ENCODE measurements at regions not wholly inside any gene's neighbourhood (a gene's known extent, or its start where the extent isn't known, plus 50 kb on each side); places are given as distances from the start of the nearest gene placed in this dataset.

GRCh38 chr9:71233646-71234045, 112.2 kb upstream of the TRPM3 start:
- DNase-seq (ENCODE audit: low spot score), result no peak
- in situ Hi-C loops (cut with MboI; ENCODE audit: low pct_unique_long_range_greater_than_20kb, low sequenced_read_pairs, unreplicated experiment), result no loop called here
- no peak for TF ChIP-seq CTCF (IDR thresholded peaks at IDR 0.05; ENCODE audit: extremely low read depth, insufficient read depth, missing control alignments)

GRCh38 chr9:71223953-71224538, 102.6 kb upstream of the TRPM3 start:
- no peak for DNase-seq (ENCODE audit: low spot score)
- in situ Hi-C loops (cut with MboI; ENCODE audit: low pct_unique_long_range_greater_than_20kb, low sequenced_read_pairs, unreplicated experiment), result no loop called here

GRCh38 chr9:71218774-71219173, 97.4 kb upstream of the TRPM3 start:
- no peak for DNase-seq (ENCODE audit: low spot score)

More at GRCh38 chr9:71223953-71224538, 102.6 kb upstream of the TRPM3 start:
- TF ChIP-seq CTCF (IDR thresholded peaks at IDR 0.05; ENCODE audit: extremely low read depth, insufficient read depth, missing control alignments), result no peak

GRCh38 chr9:71213633-71214032, 92.2 kb upstream of the TRPM3 start:
- no peak for TF ChIP-seq CTCF (IDR thresholded peaks at IDR 0.05; ENCODE audit: extremely low read depth, insufficient read depth, missing control alignments)
- DNase-seq (ENCODE audit: low spot score), result no peak
- in situ Hi-C loops (cut with MboI; ENCODE audit: low pct_unique_long_range_greater_than_20kb, low sequenced_read_pairs, unreplicated experiment), result no loop called here

More at GRCh38 chr9:71218774-71219173, 97.4 kb upstream of the TRPM3 start:
- in situ Hi-C loops (cut with MboI; ENCODE audit: low pct_unique_long_range_greater_than_20kb, low sequenced_read_pairs, unreplicated experiment), result no loop called here
- no peak for TF ChIP-seq CTCF (IDR thresholded peaks at IDR 0.05; ENCODE audit: extremely low read depth, insufficient read depth, missing control alignments)

GRCh38 chr9:71210326-71210725, 88.9 kb upstream of the TRPM3 start:
- no peak for DNase-seq (ENCODE audit: low spot score)
- in situ Hi-C loops (cut with MboI; ENCODE audit: low pct_unique_long_range_greater_than_20kb, low sequenced_read_pairs, unreplicated experiment), result no loop called here
- no peak for TF ChIP-seq CTCF (IDR thresholded peaks at IDR 0.05; ENCODE audit: extremely low read depth, insufficient read depth, missing control alignments)

GRCh38 chr9:71209890-71210289, 88.5 kb upstream of the TRPM3 start:
- in situ Hi-C loops (cut with MboI; ENCODE audit: low pct_unique_long_range_greater_than_20kb, low sequenced_read_pairs, unreplicated experiment), result no loop called here
- DNase-seq (ENCODE audit: low spot score), result no peak
- no peak for TF ChIP-seq CTCF (IDR thresholded peaks at IDR 0.05; ENCODE audit: extremely low read depth, insufficient read depth, missing control alignments)

Measured in GM13977 (cell line).